ENCODE measurements at regions not wholly inside any gene's neighbourhood (a gene's known extent, or its start where the extent isn't known, plus 50 kb on each side); places are given as distances from the start of the nearest gene placed in this dataset.

GRCh38 chr2:241946306-241947003 is 76.9 kb downstream of the RTP5 start:
- Histone ChIP-seq H3K36me3 (ENCODE audit: insufficient read depth, low read length) (no peaks in the 10 kb centered on the region), H3K4me3 (no peak overlapping the region), H3K9me3 (ENCODE audit: low read depth, low read length) (no peaks in the 10 kb centered on the region), H3K9ac (ENCODE audit: insufficient read length) (no peak overlapping the region), H3K27ac (no peak overlapping the region)
- TF ChIP-seq POLR2AphosphoS5 (IDR thresholded peaks at IDR 0.05; ENCODE audit: borderline replicate concordance, low read depth, low read length) = no peak
- no peak for TF ChIP-seq EZH2 (IDR thresholded peaks at IDR 0.05)
- no peak for TF ChIP-seq FOXP2 (optimal IDR thresholded peaks at IDR 0.05; ENCODE audit: control extremely low read depth, extremely low read length, insufficient read depth)
- no peak for DNase-seq (ENCODE audit: low read depth, low spot score)

DNA sequence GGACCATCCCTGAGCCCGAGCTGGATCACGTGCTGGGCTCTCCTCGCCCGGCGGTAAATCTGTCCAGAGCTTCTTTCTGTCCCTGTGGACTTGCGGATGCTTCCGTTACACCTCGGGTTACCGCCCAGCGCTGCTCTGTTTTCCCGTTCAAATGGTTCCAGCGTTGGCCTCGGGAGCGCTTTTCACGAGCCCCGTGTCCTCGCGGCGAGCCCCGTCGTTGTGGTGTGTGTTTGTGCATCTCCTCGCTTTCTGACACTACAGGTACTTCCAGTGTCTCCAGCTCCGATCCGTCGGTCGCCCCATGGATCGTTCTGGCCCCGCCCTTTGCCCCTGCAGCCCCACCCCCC is 77.4 kb downstream of the RTP5 start:
- H3K27ac ChIP-seq = no peak overlapping the region
- H3K36me3 ChIP-seq (ENCODE audit: insufficient read depth, low read length) = no peaks in the 10 kb centered on the region
- no peak for DNase-seq (ENCODE audit: low read depth, low spot score)
- no peak overlapping the region for H3K9ac ChIP-seq (ENCODE audit: insufficient read length)
- H3K9me3 ChIP-seq (ENCODE audit: low read depth, low read length) = no peaks in the 10 kb centered on the region
- no peak overlapping the region for H3K4me3 ChIP-seq
- TF ChIP-seq POLR2AphosphoS5 (IDR thresholded peaks at IDR 0.05; ENCODE audit: borderline replicate concordance, low read depth, low read length) (no peak), EZH2 (IDR thresholded peaks at IDR 0.05) (no peak), FOXP2 (optimal IDR thresholded peaks at IDR 0.05; ENCODE audit: control extremely low read depth, extremely low read length, insufficient read depth) (no peak)

DNA sequence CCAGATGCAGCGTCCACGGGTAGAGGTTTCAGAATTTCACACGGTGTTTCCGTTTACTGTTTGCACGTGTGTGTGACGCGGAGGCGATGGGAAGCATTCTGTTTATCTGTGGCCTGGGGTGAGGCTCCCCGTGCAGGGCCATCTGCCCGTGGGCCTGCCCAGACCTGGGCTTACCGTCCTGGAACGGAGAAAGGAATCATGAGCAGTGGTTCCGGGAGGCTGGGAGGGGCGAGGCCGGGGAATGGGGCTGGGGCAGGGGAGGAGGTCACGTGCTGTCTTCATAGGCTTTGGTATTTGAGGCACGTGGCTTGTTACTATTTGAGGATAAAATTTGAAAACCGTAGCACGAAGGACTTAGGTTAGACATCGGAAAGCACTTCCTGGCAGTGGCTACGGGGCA is 77.9 kb downstream of the RTP5 start:
- Histone ChIP-seq H3K9me3 (ENCODE audit: low read depth, low read length) (no peaks in the 10 kb centered on the region), H3K4me3 (no peak overlapping the region), H3K9ac (ENCODE audit: insufficient read length) (no peak overlapping the region), H3K27ac (no peak overlapping the region), H3K36me3 (ENCODE audit: insufficient read depth, low read length) (no peaks in the 10 kb centered on the region)
- DNase-seq (ENCODE audit: low read depth, low spot score) = no peak
- TF ChIP-seq EZH2 (IDR thresholded peaks at IDR 0.05) (no peak), FOXP2 (optimal IDR thresholded peaks at IDR 0.05; ENCODE audit: control extremely low read depth, extremely low read length, insufficient read depth) (no peak), POLR2AphosphoS5 (IDR thresholded peaks at IDR 0.05; ENCODE audit: borderline replicate concordance, low read depth, low read length) (no peak)

DNA sequence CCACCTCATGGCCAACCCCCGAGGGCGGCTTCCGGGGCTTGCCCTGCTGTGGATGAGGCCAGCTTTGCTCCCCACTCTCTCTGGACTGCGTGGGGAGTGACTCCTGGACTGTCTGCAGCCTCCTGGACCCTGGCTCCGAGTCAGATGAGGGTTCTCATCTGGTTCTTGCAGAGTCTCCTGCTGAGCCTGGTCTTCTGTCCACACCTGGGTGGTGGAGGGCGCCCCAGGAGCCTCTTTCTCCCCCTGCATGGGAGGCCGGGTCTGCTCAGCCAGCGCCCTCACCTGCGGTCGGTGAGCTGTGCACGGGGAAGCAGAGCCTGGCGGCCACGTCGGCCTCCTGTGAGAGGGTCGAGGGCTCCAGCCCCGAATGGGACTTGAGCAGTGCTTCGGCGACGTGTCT is 78.3 kb downstream of the RTP5 start:
- no peak overlapping the region for H3K27ac ChIP-seq
- H3K36me3 ChIP-seq (ENCODE audit: insufficient read depth, low read length) = no peaks in the 10 kb centered on the region
- H3K9me3 ChIP-seq (ENCODE audit: low read depth, low read length) = no peaks in the 10 kb centered on the region
- H3K4me3 ChIP-seq = no peak overlapping the region
- TF ChIP-seq EZH2 (IDR thresholded peaks at IDR 0.05) = no peak
- TF ChIP-seq FOXP2 (optimal IDR thresholded peaks at IDR 0.05; ENCODE audit: control extremely low read depth, extremely low read length, insufficient read depth) = no peak
- no peak for TF ChIP-seq POLR2AphosphoS5 (IDR thresholded peaks at IDR 0.05; ENCODE audit: borderline replicate concordance, low read depth, low read length)
- DNase-seq (ENCODE audit: low read depth, low spot score) = no peak
- no peak overlapping the region for H3K9ac ChIP-seq (ENCODE audit: insufficient read length)

- TF ChIP-seq EZH2 (IDR thresholded peaks at IDR 0.05) (no peak), POLR2AphosphoS5 (IDR thresholded peaks at IDR 0.05; ENCODE audit: borderline replicate concordance, low read depth, low read length) (no peak)
- no peak overlapping the region for H3K9ac ChIP-seq (ENCODE audit: insufficient read length)
- H3K9me3 ChIP-seq (ENCODE audit: low read depth, low read length) = no peaks in the 10 kb centered on the region
- H3K27ac ChIP-seq = no peak overlapping the region
- no peaks in the 10 kb centered on the region for H3K36me3 ChIP-seq (ENCODE audit: insufficient read depth, low read length)
- no peak overlapping the region for H3K4me3 ChIP-seq
- no peak for DNase-seq (ENCODE audit: low read depth, low spot score)
These were observed 78.9 kb downstream of the RTP5 start for GRCh38 chr2:241948299-241948897.

DNA sequence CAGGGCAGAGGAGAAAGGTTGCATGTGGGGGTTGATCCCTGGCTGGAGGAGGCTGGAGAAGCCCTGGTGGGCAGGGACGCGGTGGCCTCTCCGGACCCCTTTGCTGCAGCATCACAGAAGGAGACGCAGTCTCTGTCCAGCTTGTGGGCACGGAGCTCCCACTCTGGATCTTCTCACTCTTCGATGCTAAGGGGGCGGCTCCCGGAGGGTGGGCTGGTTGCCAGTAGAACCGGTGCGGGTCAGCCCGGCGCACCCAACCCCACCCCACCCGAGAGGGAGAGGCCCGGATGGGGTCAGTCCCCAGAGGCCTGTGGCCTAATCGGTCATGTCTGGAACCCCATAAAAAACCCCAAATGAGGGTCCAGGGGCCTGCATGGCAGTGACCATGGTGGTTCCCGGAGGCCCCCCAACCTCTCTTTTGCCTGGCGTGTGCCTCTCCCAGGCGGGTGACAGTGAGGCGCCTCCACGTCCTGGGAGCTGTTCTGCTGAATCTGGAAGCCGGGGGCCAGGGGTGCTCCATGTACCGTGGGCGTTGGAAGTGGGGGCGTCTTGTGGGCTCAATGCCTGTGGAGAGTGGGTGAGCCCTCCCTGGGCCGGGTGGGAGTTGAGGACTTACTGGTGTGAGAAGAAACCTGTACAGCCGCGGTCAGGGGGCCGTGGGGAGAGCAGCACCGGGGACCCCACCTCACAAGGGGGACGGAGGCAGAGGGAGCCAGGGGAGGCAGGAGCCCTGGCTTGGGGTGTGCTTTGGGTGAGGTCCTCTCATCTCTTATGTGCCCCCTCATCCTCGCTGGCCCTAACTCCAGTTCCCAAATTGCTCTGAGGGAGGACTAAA is 79.6 kb downstream of the RTP5 start:
- no peak for TF ChIP-seq FOXP2 (optimal IDR thresholded peaks at IDR 0.05; ENCODE audit: control extremely low read depth, extremely low read length, insufficient read depth)
- no peak for TF ChIP-seq EZH2 (IDR thresholded peaks at IDR 0.05)
- no peak overlapping the region for H3K9ac ChIP-seq (ENCODE audit: insufficient read length)
- no peak for DNase-seq (ENCODE audit: low read depth, low spot score)

DNA sequence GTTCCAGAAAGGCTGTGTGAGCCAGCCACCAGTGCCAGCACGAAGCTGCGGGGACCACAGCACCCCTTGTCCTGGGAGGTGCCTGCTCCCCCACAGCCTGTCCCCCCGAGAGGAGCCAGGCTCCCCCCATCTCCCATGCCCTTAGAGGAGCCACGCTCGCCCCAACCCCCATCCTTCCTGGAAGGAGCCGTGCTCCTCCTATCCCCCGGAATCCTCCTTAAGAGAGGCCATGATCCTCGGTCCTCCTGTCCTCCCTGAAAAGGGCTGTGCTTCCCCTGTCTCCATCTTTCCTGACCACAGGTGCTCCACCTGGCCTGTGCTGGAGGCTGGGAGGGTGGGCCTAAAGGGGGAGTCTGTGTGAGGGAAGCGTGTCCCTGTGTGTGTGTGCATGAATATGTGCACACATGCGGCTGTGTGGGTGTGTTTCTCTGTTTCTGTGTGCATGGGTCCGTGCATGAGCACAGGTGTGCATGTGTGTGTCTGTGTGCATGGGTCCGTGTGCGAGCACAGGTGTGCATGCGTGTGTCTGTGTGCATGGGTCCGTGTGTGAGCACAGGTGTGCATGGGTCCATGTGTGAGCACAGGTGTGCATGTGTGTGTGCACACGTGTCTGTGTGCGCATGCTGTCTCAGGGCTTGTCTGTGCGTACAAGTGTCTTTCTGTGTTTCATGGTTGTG is 80.3 kb downstream of the RTP5 start:
- TF ChIP-seq FOXP2 (optimal IDR thresholded peaks at IDR 0.05; ENCODE audit: control extremely low read depth, extremely low read length, insufficient read depth) = no peak
- TF ChIP-seq POLR2AphosphoS5 (IDR thresholded peaks at IDR 0.05; ENCODE audit: borderline replicate concordance, low read depth, low read length) = no peak
- TF ChIP-seq EZH2 (IDR thresholded peaks at IDR 0.05) = no peak
- no peak for DNase-seq (ENCODE audit: low read depth, low spot score)
- Histone ChIP-seq H3K36me3 (ENCODE audit: insufficient read depth, low read length) (no peaks in the 10 kb centered on the region), H3K9me3 (ENCODE audit: low read depth, low read length) (no peaks in the 10 kb centered on the region), H3K4me3 (no peak overlapping the region), H3K9ac (ENCODE audit: insufficient read length) (no peak overlapping the region), H3K27ac (no peak overlapping the region)

More for the DNA sequence above, 79.6 kb downstream of the RTP5 start:
- no peaks in the 10 kb centered on the region for H3K36me3 ChIP-seq (ENCODE audit: insufficient read depth, low read length)
- no peaks in the 10 kb centered on the region for H3K9me3 ChIP-seq (ENCODE audit: low read depth, low read length)
- no peak overlapping the region for H3K27ac ChIP-seq
- H3K4me3 ChIP-seq = no peak overlapping the region
